Endothelial cell (in vitro differentiated cells): ENCODE measurements at regions not wholly inside any gene's neighbourhood (a gene's known extent, or its start where the extent isn't known, plus 50 kb on each side); places are given as distances from the start of the nearest gene placed in this dataset.

Source experiments
- DNase-seq: peaks from one replicate; pipeline ENCODE4 v3.0.0; 2021; ENCODE audit warnings: low spot score
- H3K27ac Mint-ChIP-seq: one replicate; pipeline ENCODE4 v1.8.0; 2021; ENCODE audit warnings: mixed read lengths, inconsistent platforms; ENCODE audit not compliant: unreplicated experiment
- H3K27me3 Mint-ChIP-seq: one replicate; pipeline ENCODE4 v1.8.0; 2021; ENCODE audit warnings: mild to moderate bottlenecking, moderate library complexity, mixed read lengths, inconsistent platforms; ENCODE audit not compliant: unreplicated experiment
- H3K36me3 Mint-ChIP-seq: one replicate; pipeline ENCODE4 v1.8.0; 2021; ENCODE audit warnings: mild to moderate bottlenecking, low read depth, mixed read lengths, inconsistent platforms; ENCODE audit not compliant: unreplicated experiment
- H3K4me1 Mint-ChIP-seq: one replicate; pipeline ENCODE4 v1.8.0; 2021; ENCODE audit warnings: mild to moderate bottlenecking, mixed read lengths, inconsistent platforms; ENCODE audit not compliant: unreplicated experiment
- H3K4me3 Mint-ChIP-seq: one replicate; pipeline ENCODE4 v1.8.0; 2021; ENCODE audit warnings: mild to moderate bottlenecking, mixed read lengths, inconsistent platforms; ENCODE audit not compliant: unreplicated experiment
- H3K9me3 Mint-ChIP-seq: one replicate; pipeline ENCODE4 v1.8.0; 2021; ENCODE audit warnings: mixed read lengths, inconsistent platforms; ENCODE audit not compliant: unreplicated experiment
- CTCF ChIP-seq: fragments of 200-600 bp; sonication (generic); IDR thresholded peaks from one replicate; pipeline ENCODE4 v1.5.0; 2021; ENCODE audit warnings: antibody characterized with exemption; ENCODE audit not compliant: unreplicated experiment

- H3K4me1 Mint-ChIP-seq = no peaks in the 10 kb centered on the region
- DNase-seq = no peak
- H3K9me3 Mint-ChIP-seq = no peaks in the 10 kb centered on the region
- no peak overlapping the region for H3K4me3 Mint-ChIP-seq
- no peak for TF ChIP-seq CTCF
- no peaks in the 10 kb centered on the region for H3K36me3 Mint-ChIP-seq
- no peaks in the 10 kb centered on the region for H3K27me3 Mint-ChIP-seq
- H3K27ac Mint-ChIP-seq = no peak overlapping the region
These were observed 2102.7 kb upstream of the WWC1 start for GRCh38 chr5:166188501-166189325.

GRCh38 chr5:166192696-166193095 lies 2098.7 kb upstream of the WWC1 start:
- Mint-ChIP-seq H3K9me3 (no peaks in the 10 kb centered on the region), H3K4me3 (no peak overlapping the region)

GRCh38 chr5:166195981-166196380 lies 2095.5 kb upstream of the WWC1 start:
- no peak for DNase-seq
- Mint-ChIP-seq H3K4me3 (no peak overlapping the region), H3K27ac (no peak overlapping the region), H3K27me3 (no peaks in the 10 kb centered on the region), H3K4me1 (no peaks in the 10 kb centered on the region), H3K36me3 (no peaks in the 10 kb centered on the region), H3K9me3 (no peaks in the 10 kb centered on the region)
- no peak for TF ChIP-seq CTCF

More at GRCh38 chr5:166192696-166193095, 2098.7 kb upstream of the WWC1 start:
- no peaks in the 10 kb centered on the region for H3K27me3 Mint-ChIP-seq
- TF ChIP-seq CTCF = no peak
- no peak for DNase-seq
- H3K27ac Mint-ChIP-seq = no peak overlapping the region
- H3K4me1 Mint-ChIP-seq = no peaks in the 10 kb centered on the region
- H3K36me3 Mint-ChIP-seq = no peaks in the 10 kb centered on the region

GRCh38 chr5:166200532-166200931 lies 2090.9 kb upstream of the WWC1 start:
- TF ChIP-seq CTCF = no peak
- Mint-ChIP-seq H3K27me3 (no peaks in the 10 kb centered on the region), H3K9me3 (no peaks in the 10 kb centered on the region), H3K27ac (no peak overlapping the region), H3K4me1 (no peaks in the 10 kb centered on the region), H3K36me3 (no peaks in the 10 kb centered on the region), H3K4me3 (no peak overlapping the region)
- no peak for DNase-seq

GRCh38 chr5:166211640-166212039 lies 2079.8 kb upstream of the WWC1 start:
- Mint-ChIP-seq H3K27me3 (no peaks in the 10 kb centered on the region), H3K4me1 (no peaks in the 10 kb centered on the region), H3K27ac (no peak overlapping the region), H3K9me3 (no peaks in the 10 kb centered on the region), H3K4me3 (no peak overlapping the region), H3K36me3 (no peaks in the 10 kb centered on the region)
- no peak for TF ChIP-seq CTCF
- DNase-seq = no peak
